CD4-positive, CD25-positive, alpha-beta regulatory T cell (primary cell): ENCODE measurements at regions not wholly inside any gene's neighbourhood (a gene's known extent, or its start where the extent isn't known, plus 50 kb on each side); places are given as distances from the start of the nearest gene placed in this dataset.

ENCODE experiments used
- ATAC-seq, 2 donors: fragments of 150-1000 bp; cut with Tn5 transposase; one replicate each; pipeline ENCODE4 v1.10.0; 2021; ENCODE audit warnings: low read depth in 2 of 2, moderate number of reproducible peaks in 2 of 2, moderate library complexity in 1 of 2
- DNase-seq, 3 donors: peaks; one replicate each; pipeline versions ENCODE4 v3.0.0 to v3.0.0-alpha.2; 2012 to 2022; ENCODE audit warnings: mixed read lengths in 1 of 3
- H3K27ac ChIP-seq: one replicate; pipeline ENCODE4 v1.7.0; 2013; ENCODE audit warnings: mild to moderate bottlenecking, low read length; ENCODE audit not compliant: insufficient read depth, poor library complexity, severe bottlenecking
- H3K27me3 ChIP-seq: one replicate; pipeline ENCODE4 v1.7.0; 2013; ENCODE audit warnings: low read length; ENCODE audit not compliant: control insufficient read depth, insufficient read depth
- H3K36me3 ChIP-seq: one replicate; pipeline ENCODE4 v1.7.0; 2013; ENCODE audit warnings: mild to moderate bottlenecking, low read length, moderate library complexity; ENCODE audit not compliant: control insufficient read depth, insufficient read depth
- H3K4me1 ChIP-seq: 2 replicates; pipeline ENCODE4 v1.7.0; 2013; ENCODE audit warnings: mild to moderate bottlenecking, low read length; ENCODE audit not compliant: insufficient read depth, control insufficient read depth, poor library complexity, severe bottlenecking
- H3K4me3 ChIP-seq: one replicate; pipeline ENCODE4 v1.7.0; 2013; ENCODE audit warnings: low read depth, mild to moderate bottlenecking, low read length, moderate library complexity
- H3K9me3 ChIP-seq, 2 experiments: 1 replicate in 1 of 2; 2 replicates in 1 of 2; pipeline ENCODE4 v1.7.0; 2013; ENCODE audit warnings: low read length in 2 of 2, mild to moderate bottlenecking in 1 of 2, moderate library complexity in 1 of 2; ENCODE audit not compliant: control insufficient read depth in 2 of 2
- H3K27ac Mint-ChIP-seq, 3 donors: one replicate each; pipeline ENCODE4 v1.8.0; 2020 to 2022; ENCODE audit warnings: mild to moderate bottlenecking in 3 of 3, mixed read lengths in 3 of 3, moderate library complexity in 2 of 3
- H3K27me3 Mint-ChIP-seq: one replicate; pipeline ENCODE4 v1.8.0; 2022; ENCODE audit warnings: mild to moderate bottlenecking, mixed read lengths
- H3K36me3 Mint-ChIP-seq: one replicate; pipeline ENCODE4 v1.8.0; 2020; ENCODE audit warnings: mixed read lengths
- H3K4me1 Mint-ChIP-seq, 4 donors: one replicate each; pipeline ENCODE4 v1.8.0; 2020 to 2022; ENCODE audit warnings: mixed read lengths in 4 of 4, mild to moderate bottlenecking in 1 of 4
- H3K4me3 Mint-ChIP-seq, 4 donors: one replicate each; pipeline ENCODE4 v1.8.0; 2020 to 2022; ENCODE audit warnings: mild to moderate bottlenecking in 4 of 4, mixed read lengths in 4 of 4, moderate library complexity in 3 of 4
- H3K9me3 Mint-ChIP-seq, 7 donors: one replicate each; pipeline ENCODE4 v1.8.0; 2020 to 2022; ENCODE audit warnings: mixed read lengths in 7 of 7, mild to moderate bottlenecking in 3 of 7, moderate library complexity in 2 of 7

DNA sequence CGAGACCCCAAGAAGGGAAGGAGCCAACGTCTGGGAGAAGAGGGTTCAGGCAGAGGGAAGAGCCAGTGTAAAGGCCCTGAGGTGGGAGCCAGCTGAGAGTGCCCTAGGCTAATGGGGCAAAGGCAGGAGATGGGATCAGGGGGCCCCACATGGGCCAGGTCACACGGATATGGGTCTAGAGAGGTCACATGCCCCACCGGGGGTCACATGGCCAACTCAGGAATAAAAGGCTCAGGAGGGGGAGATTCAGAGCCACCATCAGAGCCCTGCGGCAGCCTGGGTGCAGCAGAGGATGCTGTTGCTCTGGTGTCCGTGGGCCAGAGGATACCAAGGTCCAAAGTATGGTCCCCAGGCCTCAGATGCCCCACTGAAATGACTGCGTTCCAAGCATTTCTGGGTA lies 55.3 kb upstream of the SLC6A6 start:
- no peaks in the 10 kb centered on the region for H3K27me3 ChIP-seq
- no peaks in the 10 kb centered on the region for H3K36me3 ChIP-seq
- Mint-ChIP-seq H3K36me3 (no peaks in the 10 kb centered on the region), H3K4me3 (no peak overlapping the region), H3K4me1 (no peaks in the 10 kb centered on the region), H3K27ac (no peak overlapping the region), H3K27me3 (peaks cover 10% of the 10 kb centered on the region), H3K9me3 (no peaks in the 10 kb centered on the region)
- no peak overlapping the region for H3K4me3 ChIP-seq
- DNase-seq = no peak
- ATAC-seq = no peak
- H3K9me3 ChIP-seq = no peaks in the 10 kb centered on the region
- no peaks in the 10 kb centered on the region for H3K4me1 ChIP-seq
- H3K27ac ChIP-seq = no peak overlapping the region

DNA sequence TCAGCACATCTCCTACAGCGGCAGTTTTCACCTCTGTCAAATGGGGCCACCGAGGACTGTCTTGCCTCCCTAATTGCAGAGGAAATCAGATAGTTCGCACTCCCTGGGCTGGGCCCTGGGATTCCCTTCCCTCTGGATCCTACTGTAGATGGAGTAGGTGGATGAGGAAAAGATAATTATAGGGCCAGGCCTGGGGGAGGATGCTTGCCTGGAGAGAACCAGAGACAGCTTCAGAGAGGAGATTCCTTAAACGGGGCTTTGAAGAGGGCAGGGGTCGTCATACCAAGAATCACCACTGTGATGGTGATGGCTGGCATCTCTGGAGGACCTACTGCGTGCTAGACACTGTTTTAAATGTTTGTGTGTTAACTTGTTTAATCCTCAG lies 50.8 kb upstream of the SLC6A6 start:
- no peaks in the 10 kb centered on the region for H3K9me3 Mint-ChIP-seq
- no peak overlapping the region for H3K4me3 Mint-ChIP-seq
- Histone ChIP-seq H3K36me3 (no peaks in the 10 kb centered on the region), H3K27me3 (no peaks in the 10 kb centered on the region), H3K9me3 (no peaks in the 10 kb centered on the region), H3K4me3 (no peak overlapping the region), H3K27ac (no peak overlapping the region), H3K4me1 (no peaks in the 10 kb centered on the region)
- peak overlapping the region in 1 of 3 donors; percentile 56 for H3K27ac Mint-ChIP-seq
- DNase-seq (no peak), ATAC-seq (no peak)
- no peaks in the 10 kb centered on the region for H3K36me3 Mint-ChIP-seq
- peaks cover 9% of the 10 kb centered on the region for H3K27me3 Mint-ChIP-seq
- no peaks in the 10 kb centered on the region for H3K4me1 Mint-ChIP-seq

GRCh38 chr3:14352002-14352627 lies 50.3 kb upstream of the SLC6A6 start:
- H3K36me3 Mint-ChIP-seq = no peaks in the 10 kb centered on the region
- ATAC-seq = no peak
- H3K4me1 Mint-ChIP-seq = no peaks in the 10 kb centered on the region

More at GRCh38 chr3:14352002-14352627, 50.3 kb upstream of the SLC6A6 start:
- no peak overlapping the region for H3K27ac Mint-ChIP-seq
- no peak overlapping the region for H3K27ac ChIP-seq
- peak in 1 of 3 donors; percentile 5 for DNase-seq
- peaks cover 6% of the 10 kb centered on the region for H3K27me3 Mint-ChIP-seq
- H3K4me3 Mint-ChIP-seq = no peak overlapping the region
- no peaks in the 10 kb centered on the region for H3K27me3 ChIP-seq
- no peaks in the 10 kb centered on the region for H3K36me3 ChIP-seq
- no peak overlapping the region for H3K4me3 ChIP-seq
- no peaks in the 10 kb centered on the region for H3K9me3 Mint-ChIP-seq
- no peaks in the 10 kb centered on the region for H3K9me3 ChIP-seq
- H3K4me1 ChIP-seq = no peaks in the 10 kb centered on the region
